Heart right ventricle (tissue), 16 donors: ENCODE measurements at regions not wholly inside any gene's neighbourhood (a gene's known extent, or its start where the extent isn't known, plus 50 kb on each side); places are given as distances from the start of the nearest gene placed in this dataset.
"Not testable (repeated sequence)": the region's sequence is repeated elsewhere in the genome, so short reads cannot be mapped to it uniquely, and the experiment has no call there.

ENCODE experiments used
- ATAC-seq, 8 donors: fragments of 200-7000 bp; cut with Tn5 transposase; one replicate each; pipeline ENCODE4 v1.9.1; 2020; ENCODE audit warnings: mild to moderate bottlenecking in 8 of 8, moderate library complexity in 8 of 8, moderate number of reproducible peaks in 1 of 8
- DNase-seq, 2 donors: peaks; one replicate each; pipeline ENCODE4 v3.0.0-alpha.2; 2020
- H3K27ac ChIP-seq, 10 donors: fragments of 200-600 bp; sonication (generic) in 2 of 10; one replicate each; pipeline versions ENCODE4 v1.5.0 to v1.8.0; 2020 to 2022; ENCODE audit warnings: mild to moderate bottlenecking in 3 of 10
- H3K27me3 ChIP-seq, 7 donors: fragments of 200-600 bp; one replicate each; pipeline ENCODE4 v1.8.0; 2021 to 2022; ENCODE audit warnings: mild to moderate bottlenecking in 2 of 7
- H3K36me3 ChIP-seq, 9 donors: fragments of 200-600 bp; sonication (generic) in 1 of 9; one replicate each; pipeline versions ENCODE4 v1.5.0 to v1.8.0; 2020 to 2022; ENCODE audit warnings: mild to moderate bottlenecking in 2 of 9
- H3K4me1 ChIP-seq, 9 donors: fragments of 200-600 bp; sonication (generic) in 1 of 9; one replicate each; pipeline versions ENCODE4 v1.5.0 to v1.8.0; 2020 to 2022; ENCODE audit warnings: mild to moderate bottlenecking in 4 of 9
- H3K4me3 ChIP-seq, 10 donors: fragments of 200-600 bp; sonication (generic) in 2 of 10; one replicate each; pipeline versions ENCODE4 v1.5.0 to v1.8.0; 2020 to 2022; ENCODE audit warnings: mild to moderate bottlenecking in 7 of 10, moderate library complexity in 2 of 10
- H3K9me3 ChIP-seq, 11 donors: fragments of 200-600 bp in 10 of 11; sonication (generic) in 2 of 11; one replicate each; pipeline versions ENCODE4 v1.5.0 to v1.8.0; 2013 to 2022; ENCODE audit warnings: mild to moderate bottlenecking in 2 of 11, control low read depth in 1 of 11, moderate library complexity in 1 of 11
- CTCF ChIP-seq, 9 donors: fragments of 200-600 bp; sonication (generic) in 2 of 9; IDR thresholded peaks; one replicate each; pipeline versions ENCODE4 v1.5.0 to v1.8.0; 2021 to 2022; ENCODE audit warnings: antibody characterized with exemption in 9 of 9, mild to moderate bottlenecking in 5 of 9, moderate library complexity in 1 of 9
- WGBS, 2 donors: extraction: QIAGEN DNeasy Blood & Tissue Kit; methylation state at CpG; one replicate each; pipeline ENCODE4 v1.1.7; 2013; ENCODE audit warnings: inconsistent platforms in 1 of 2; 5-methylcytosine and 5-hydroxymethylcytosine counted together
- intact Hi-C, 10 donors: fragments of 100-400 bp; cut with DNase I; formaldehyde crosslinking; loops; one replicate each; pipeline versions ENCODE4 v1.11.1 to v1.14.2; 2022
- donor health status: Arrhythmogenic right ventricular cardiomyopathy.
- donor health status: ischemic (EF 13 %, LVEDD 7.1; RV severe dilation, severe dysfunction).
- donor health status: healthy with polysubstance abuse.
- donor health status: DM: no; HTN: yes; CAD: no.
- donor health status: DM: no; HTN: no; CAD: no.
- donor health status: ischemic (EF 25% LVEDD 6.9; RV normal size, moderate dysfunction).
- donor health status: ischemic (EF 25% LVEDD 5.7; RV mildly dilated, moderate dysfunction).
- donor health status: healthy.
- donor health status: DM: yes; HTN: yes; CAD: no.
- donor health status: Ischemic cardiomyopathy.
- donor health status: ischemic (EF 35%, LVEDD 5.7; RV mildly dilated, moderate dysfunction).
- donor health status: nonischemic (EF 11% LVEDD 7.7; RV severe dilation, severe dysfunction).
- donor health status: DM: yes; HTN: yes; CAD: no.
- donor health status: PGD.
- donor health status: ischemic (EF 29% LVEDD 5.4; RV normal size, mild dysfunction).
- donor health status: nonischemic (EF 23%, LVEDD 6.1; RV moderate dilation, normal function).

- peaks cover 0 to 8% (median 0%) of the 10 kb centered on the region in 9 donors for H3K4me1 ChIP-seq
- H3K36me3 ChIP-seq = no peaks in the 10 kb centered on the region
- H3K4me3 ChIP-seq = no peak overlapping the region
- H3K9me3 ChIP-seq = peaks cover 0 to 3% (median 0%) of the 10 kb centered on the region in 11 donors
- DNase-seq (no peak), ATAC-seq (no peak)
- 72 to 85% methylated on average over 1 of the region's 1 CpG for WGBS, 2 donors
- H3K27ac ChIP-seq = no peak overlapping the region
- intact Hi-C loops = no loop called here
- no peak for TF ChIP-seq CTCF (IDR thresholded peaks at IDR 0.05)
- no peaks in the 10 kb centered on the region for H3K27me3 ChIP-seq
Measured at GRCh38 chr11:57942808-57943207, 80.9 kb upstream of the OR9Q1 start.

- 90 to 93% methylated on average over 28 of the region's 28 CpGs for WGBS, 2 donors
- H3K4me1 ChIP-seq, intact Hi-C loops: not testable (repeated sequence)
Measured at GRCh38 chr11:57943766-57944165, 79.9 kb upstream of the OR9Q1 start.

GRCh38 chr11:57946628-57947027 is 77.1 kb upstream of the OR9Q1 start:
- ATAC-seq (no peak), DNase-seq (no peak)
- H3K4me3 ChIP-seq = no peak overlapping the region
- H3K27ac ChIP-seq = peak overlapping the region in 1 of 10 donors; percentile 10
- WGBS, 2 donors = 63 to 64% methylated on average over 2 of the region's 2 CpGs
- TF ChIP-seq CTCF (IDR thresholded peaks at IDR 0.05) = no peak
- no peaks in the 10 kb centered on the region for H3K36me3 ChIP-seq
- peaks cover 0 to 11% (median 0%) of the 10 kb centered on the region in 11 donors for H3K9me3 ChIP-seq
- intact Hi-C loops = no loop called here
- H3K27me3 ChIP-seq = no peaks in the 10 kb centered on the region
- peaks cover 0 to 8% (median 0%) of the 10 kb centered on the region in 9 donors for H3K4me1 ChIP-seq

More at GRCh38 chr11:57943766-57944165, 79.9 kb upstream of the OR9Q1 start:
- H3K4me3 ChIP-seq, H3K27me3 ChIP-seq, H3K36me3 ChIP-seq, ATAC-seq, DNase-seq, H3K27ac ChIP-seq, H3K9me3 ChIP-seq: not testable (repeated sequence)

GRCh38 chr11:57964660-57965059 is 59.0 kb upstream of the OR9Q1 start:
- Histone ChIP-seq H3K9me3 (no peaks in the 10 kb centered on the region), H3K27ac (no peak overlapping the region), H3K27me3 (peaks cover 0 to 4% (median 0%) of the 10 kb centered on the region in 7 donors), H3K4me3 (no peak overlapping the region), H3K36me3 (no peaks in the 10 kb centered on the region), H3K4me1 (no peaks in the 10 kb centered on the region)
- 79 to 84% methylated on average over 2 of the region's 2 CpGs for WGBS, 2 donors
- TF ChIP-seq CTCF (IDR thresholded peaks at IDR 0.05) = no peak
- no peak for ATAC-seq
- intact Hi-C loops = no loop called here
- no peak for DNase-seq

GRCh38 chr11:57971272-57972012 is 52.2 kb upstream of the OR9Q1 start:
- no peaks in the 10 kb centered on the region for H3K4me1 ChIP-seq
- peaks cover 0 to 3% (median 0%) of the 10 kb centered on the region in 11 donors for H3K9me3 ChIP-seq
- intact Hi-C loops = no loop called here
- DNase-seq (no peak), ATAC-seq (no peak)
- TF ChIP-seq CTCF (IDR thresholded peaks at IDR 0.05) = no peak
- no peaks in the 10 kb centered on the region for H3K27me3 ChIP-seq
- no peak overlapping the region for H3K4me3 ChIP-seq
- no peak overlapping the region for H3K27ac ChIP-seq
- WGBS, 2 donors = 76 to 78% methylated on average over 6 of the region's 6 CpGs
- H3K36me3 ChIP-seq = no peaks in the 10 kb centered on the region
